ENCODE measurements at regions not wholly inside any gene's neighbourhood (a gene's known extent, or its start where the extent isn't known, plus 50 kb on each side); places are given as distances from the start of the nearest gene placed in this dataset.

GRCh38 chr6:122042960-122043735 is 356.3 kb upstream of the HSF2 start:
- DNase-seq = peak in 1 of 2 donors; percentile 50
- 48 to 68% (median 59%) methylated on average over 9 of the region's 9 CpGs for WGBS, 5 donors
- Histone ChIP-seq H3K9me3 (no peaks in the 10 kb centered on the region), H3K4me1 (no peaks in the 10 kb centered on the region), H3K27ac (peak overlapping the region in 1 of 5 donors; percentile 53), H3K4me3 (no peak overlapping the region), H3K36me3 (no peaks in the 10 kb centered on the region), H3K27me3 (no peaks in the 10 kb centered on the region)
- no peak for TF ChIP-seq POLR2A (IDR thresholded peaks at IDR 0.05)
- TF ChIP-seq, protein P1, sequence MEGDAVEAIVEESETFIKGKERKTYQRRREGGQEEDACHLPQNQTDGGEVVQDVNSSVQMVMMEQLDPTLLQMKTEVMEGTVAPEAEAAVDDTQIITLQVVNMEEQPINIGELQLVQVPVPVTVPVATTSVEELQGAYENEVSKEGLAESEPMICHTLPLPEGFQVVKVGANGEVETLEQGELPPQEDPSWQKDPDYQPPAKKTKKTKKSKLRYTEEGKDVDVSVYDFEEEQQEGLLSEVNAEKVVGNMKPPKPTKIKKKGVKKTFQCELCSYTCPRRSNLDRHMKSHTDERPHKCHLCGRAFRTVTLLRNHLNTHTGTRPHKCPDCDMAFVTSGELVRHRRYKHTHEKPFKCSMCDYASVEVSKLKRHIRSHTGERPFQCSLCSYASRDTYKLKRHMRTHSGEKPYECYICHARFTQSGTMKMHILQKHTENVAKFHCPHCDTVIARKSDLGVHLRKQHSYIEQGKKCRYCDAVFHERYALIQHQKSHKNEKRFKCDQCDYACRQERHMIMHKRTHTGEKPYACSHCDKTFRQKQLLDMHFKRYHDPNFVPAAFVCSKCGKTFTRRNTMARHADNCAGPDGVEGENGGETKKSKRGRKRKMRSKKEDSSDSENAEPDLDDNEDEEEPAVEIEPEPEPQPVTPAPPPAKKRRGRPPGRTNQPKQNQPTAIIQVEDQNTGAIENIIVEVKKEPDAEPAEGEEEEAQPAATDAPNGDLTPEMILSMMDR (IDR thresholded peaks at IDR 0.05) = no peak
- intact Hi-C loops (cut with DNase I; ENCODE audit: low total_unique reads) = no loop called here

GRCh38 chr6:122048570-122048969 is 350.9 kb upstream of the HSF2 start:
- H3K27me3 ChIP-seq = no peaks in the 10 kb centered on the region
- H3K36me3 ChIP-seq = no peaks in the 10 kb centered on the region
- H3K9me3 ChIP-seq = no peaks in the 10 kb centered on the region
- no peak overlapping the region for H3K27ac ChIP-seq
- no peak for DNase-seq
- 66 to 75% (median 71%) methylated on average over 3 of the region's 3 CpGs for WGBS, 5 donors
- TF ChIP-seq POLR2AphosphoS5 (IDR thresholded peaks at IDR 0.05) = no peak
- TF ChIP-seq POLR2A (IDR thresholded peaks at IDR 0.05) = no peak
- TF ChIP-seq EP300 (IDR thresholded peaks at IDR 0.05) = no peak
- TF ChIP-seq, protein P1 (IDR thresholded peaks at IDR 0.05) = no peak
- no peaks in the 10 kb centered on the region for H3K4me1 ChIP-seq
- intact Hi-C loops (cut with DNase I; ENCODE audit: low total_unique reads) = no loop called here
- no peak overlapping the region for H3K4me3 ChIP-seq

DNA sequence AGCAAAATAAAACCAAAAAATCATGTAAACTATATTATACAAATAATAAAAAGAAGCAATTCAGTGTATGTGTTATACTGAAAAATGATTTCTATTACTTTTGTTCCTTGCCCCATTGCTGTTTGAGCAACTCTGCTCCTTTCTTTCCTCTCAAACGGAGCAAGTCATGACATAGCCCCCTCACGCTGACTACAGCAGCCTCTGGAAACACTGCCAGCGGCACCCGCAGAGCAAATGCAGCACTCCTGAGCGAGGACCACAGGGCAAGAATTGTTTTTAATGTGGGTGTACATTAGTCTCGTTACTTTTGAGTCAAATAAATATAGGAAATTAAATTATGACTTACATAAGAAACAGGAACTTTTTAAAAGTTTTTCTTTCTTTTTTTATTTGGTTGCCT is 350.1 kb upstream of the HSF2 start:
- no peaks in the 10 kb centered on the region for H3K9me3 ChIP-seq
- TF ChIP-seq, protein P1 (IDR thresholded peaks at IDR 0.05) = no peak
- TF ChIP-seq POLR2AphosphoS5 (IDR thresholded peaks at IDR 0.05) (no peak), POLR2A (IDR thresholded peaks at IDR 0.05) (no peak), EP300 (IDR thresholded peaks at IDR 0.05) (no peak)
- intact Hi-C loops (cut with DNase I; ENCODE audit: low total_unique reads) = no loop called here
- no peaks in the 10 kb centered on the region for H3K4me1 ChIP-seq
- H3K27ac ChIP-seq = no peak overlapping the region
- H3K27me3 ChIP-seq = no peaks in the 10 kb centered on the region
- DNase-seq = peak in 1 of 2 donors; percentile 44
- no peak overlapping the region for H3K4me3 ChIP-seq
- WGBS, 5 donors = 34 to 55% (median 41%) methylated on average over 6 of the region's 6 CpGs
- no peaks in the 10 kb centered on the region for H3K36me3 ChIP-seq

DNA sequence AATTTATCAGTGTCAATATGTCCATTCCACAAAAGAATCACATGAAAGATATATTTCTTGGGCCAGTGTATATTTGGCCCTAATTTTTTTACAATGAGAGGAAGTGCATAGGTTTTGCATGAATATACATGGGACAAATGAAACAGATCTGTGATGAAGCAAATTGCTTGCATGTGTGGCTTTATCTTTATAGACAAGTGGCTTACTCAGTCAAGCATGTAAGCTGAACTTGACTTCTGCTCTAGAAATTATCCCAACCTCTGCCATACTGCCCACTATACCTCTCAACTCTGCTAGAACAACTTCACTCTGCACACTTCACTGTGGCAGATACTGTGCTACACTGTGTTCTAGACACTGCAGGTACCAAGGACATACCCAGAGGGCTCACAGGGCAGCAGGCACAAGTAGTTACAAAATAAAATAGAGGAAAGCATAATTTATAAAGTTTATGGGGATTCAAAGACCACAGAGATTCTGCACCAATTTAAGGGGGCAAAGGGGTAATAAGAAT is 349.2 kb upstream of the HSF2 start:
- Histone ChIP-seq H3K27me3 (no peaks in the 10 kb centered on the region), H3K36me3 (no peaks in the 10 kb centered on the region), H3K4me3 (no peak overlapping the region), H3K4me1 (no peaks in the 10 kb centered on the region), H3K27ac (no peak overlapping the region), H3K9me3 (no peaks in the 10 kb centered on the region)
- intact Hi-C loops (cut with DNase I; ENCODE audit: low total_unique reads) = no loop called here
- TF ChIP-seq POLR2AphosphoS5 (IDR thresholded peaks at IDR 0.05) (no peak), EP300 (IDR thresholded peaks at IDR 0.05) (no peak), POLR2A (IDR thresholded peaks at IDR 0.05) (no peak)
- TF ChIP-seq, protein P1 (IDR thresholded peaks at IDR 0.05) = no peak
- DNase-seq = no peak

All from stomach (tissue), 8 donors.